ENCODE measurements at regions not wholly inside any gene's neighbourhood (a gene's known extent, or its start where the extent isn't known, plus 50 kb on each side); places are given as distances from the start of the nearest gene placed in this dataset.
"Not testable (repeated sequence)": the region's sequence is repeated elsewhere in the genome, so short reads cannot be mapped to it uniquely, and the experiment has no call there.

DNA sequence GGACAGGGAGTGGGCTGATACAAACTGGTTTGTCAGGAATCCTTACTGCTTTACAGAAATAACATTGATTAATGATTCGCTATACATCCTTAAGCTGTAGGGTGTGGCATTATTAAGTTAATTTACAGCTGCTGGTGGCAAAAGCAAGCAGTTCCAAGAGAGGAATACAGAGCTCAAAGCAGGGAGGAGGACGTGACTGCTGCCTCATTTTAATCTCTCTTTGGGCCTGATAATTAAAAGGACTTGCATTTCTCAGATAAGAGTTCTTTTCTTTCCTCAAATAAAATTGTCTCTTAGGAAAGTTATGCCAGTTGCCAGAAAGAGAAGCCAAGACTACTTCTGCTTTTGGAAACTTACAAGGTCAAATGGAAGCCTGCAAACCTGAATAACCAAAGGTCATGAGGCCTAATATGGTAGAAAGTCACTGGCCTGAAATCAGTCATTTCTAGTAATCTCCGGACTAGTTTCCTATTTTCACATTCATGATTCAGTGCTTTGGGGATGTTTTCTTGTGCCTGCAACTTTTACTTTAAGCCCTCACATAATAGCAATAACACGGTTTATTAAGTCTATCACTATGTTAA lies 426.2 kb upstream of the SPATA31A3 start:
- DNase-seq; H3K36me3 ChIP-seq; H3K27ac ChIP-seq; intact Hi-C loops (cut with DNase I); H3K4me1 ChIP-seq; H3K27me3 ChIP-seq; H3K9me3 ChIP-seq; H3K4me3 ChIP-seq: not testable (repeated sequence)
- WGBS, 2 donors, result no CpG with 5 or more reads among the region's 4 CpGs
- peak in 6 of 8 donors; percentile 4 to 53 (median 36) for ATAC-seq

DNA sequence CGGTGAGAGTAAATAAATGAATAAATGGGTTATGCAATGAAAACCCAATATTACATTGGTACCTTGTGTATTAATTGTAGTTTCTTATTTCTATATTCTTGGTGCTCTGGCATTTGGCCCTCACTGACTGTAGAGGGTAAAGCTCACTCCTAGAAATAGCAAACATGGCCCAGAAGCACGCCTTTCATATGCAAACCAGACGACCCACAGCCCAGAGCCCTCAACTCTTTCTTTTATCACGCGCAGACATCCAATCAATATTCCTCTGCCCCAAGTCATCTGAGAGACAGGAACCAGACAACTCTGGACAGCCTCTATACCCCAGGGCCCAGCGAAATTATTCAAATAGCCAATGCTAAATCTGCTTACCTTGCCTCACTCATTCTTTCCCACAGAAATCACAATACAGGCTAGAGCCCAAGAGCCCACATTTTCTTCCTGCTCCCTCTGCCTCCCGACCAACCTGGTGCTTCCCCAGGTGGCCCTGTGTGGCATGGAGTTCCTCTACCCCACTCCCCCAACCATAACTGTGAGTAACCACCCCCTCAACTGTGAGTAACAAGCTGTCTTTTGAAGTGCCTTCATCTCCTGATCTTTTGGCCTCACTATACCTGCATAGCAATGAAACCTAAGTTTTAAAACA lies 425.1 kb upstream of the SPATA31A3 start:
- H3K4me3 ChIP-seq; DNase-seq; intact Hi-C loops (cut with DNase I); H3K36me3 ChIP-seq; ATAC-seq; H3K4me1 ChIP-seq; H3K27me3 ChIP-seq; H3K9me3 ChIP-seq; H3K27ac ChIP-seq: not testable (repeated sequence)
- WGBS, 2 donors, result 94 to 95% methylated on average over 1 of the region's 7 CpGs

DNA sequence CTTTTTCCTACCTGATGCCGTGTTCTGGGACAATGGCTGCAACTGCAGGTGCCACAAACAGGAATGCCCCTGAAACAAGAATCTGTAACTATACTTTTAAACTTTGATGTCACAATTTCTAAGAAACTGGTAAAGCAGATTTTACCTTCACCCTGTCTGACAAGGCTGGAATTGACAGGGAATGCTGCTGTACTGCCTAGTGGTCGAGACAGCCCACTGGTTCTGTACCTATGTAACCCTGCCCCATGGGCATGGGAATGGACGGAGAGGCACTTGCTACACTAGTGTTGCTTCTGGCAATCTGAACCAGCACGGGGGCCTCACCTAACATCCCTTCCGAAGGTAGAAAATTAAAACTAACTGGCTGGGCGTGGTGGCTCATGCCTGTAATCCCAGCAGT lies 424.3 kb upstream of the SPATA31A3 start:
- not testable (repeated sequence) for H3K36me3 ChIP-seq

DNA sequence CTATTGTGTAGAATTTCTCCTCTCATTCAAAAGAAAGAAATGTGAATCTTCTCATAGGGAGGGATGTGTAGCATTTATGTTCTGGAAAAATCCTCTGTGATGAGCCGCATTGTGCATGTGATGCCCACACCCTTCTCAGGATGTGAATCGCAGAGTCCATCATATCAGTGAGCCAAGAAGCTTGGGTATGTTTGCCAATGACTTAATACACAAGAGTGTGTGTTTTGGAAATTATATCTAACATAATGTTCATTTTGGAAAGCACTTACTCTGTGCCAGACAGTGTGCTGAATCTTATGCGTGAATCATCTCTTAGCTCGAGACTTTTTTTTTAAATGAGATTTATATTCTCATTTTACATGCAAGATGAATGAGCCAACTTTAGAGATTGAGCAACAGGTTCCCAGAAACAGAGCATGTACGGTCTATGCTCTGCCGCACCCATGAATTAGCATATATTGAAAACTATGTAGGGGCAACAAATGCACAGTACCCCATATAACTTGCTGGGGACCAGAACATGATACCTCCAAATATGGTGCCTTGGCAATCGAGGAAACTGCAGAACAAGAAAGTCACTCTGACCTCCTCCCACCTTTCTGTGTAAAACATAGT lies 418.4 kb upstream of the SPATA31A3 start:
- H3K4me3 ChIP-seq; ATAC-seq; H3K36me3 ChIP-seq; intact Hi-C loops (cut with DNase I); H3K4me1 ChIP-seq; H3K27ac ChIP-seq; H3K27me3 ChIP-seq; DNase-seq; H3K9me3 ChIP-seq: not testable (repeated sequence)
- WGBS, 2 donors, result 71 to 72% methylated on average over 3 to 4 of the region's 7 CpGs

More for the DNA sequence above, 424.3 kb upstream of the SPATA31A3 start:
- H3K4me1 ChIP-seq; intact Hi-C loops (cut with DNase I); H3K9me3 ChIP-seq; H3K27ac ChIP-seq; H3K27me3 ChIP-seq; DNase-seq; H3K4me3 ChIP-seq; ATAC-seq: not testable (repeated sequence)
- WGBS, 2 donors, result 78 to 81% methylated on average over 2 of the region's 6 CpGs

DNA sequence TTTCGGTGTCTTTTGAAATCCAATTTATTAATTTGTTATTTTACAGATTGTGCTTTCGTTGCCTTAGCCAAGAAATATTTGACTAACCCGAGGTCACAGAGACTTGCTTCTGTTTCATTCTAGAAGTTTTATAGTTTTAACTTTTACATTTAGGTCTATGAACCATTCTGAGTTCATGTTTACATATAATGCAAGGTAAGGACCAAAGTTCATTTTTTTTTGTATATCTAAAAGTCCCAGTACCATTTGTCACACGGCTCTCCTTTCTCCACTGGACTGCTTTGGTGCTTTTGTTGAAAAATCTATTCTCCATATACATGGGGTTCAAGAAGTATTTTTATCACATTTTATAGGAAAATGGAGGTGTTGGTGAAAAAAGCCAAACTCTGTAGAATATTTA lies 411.4 kb upstream of the SPATA31A3 start:
- H3K27me3 ChIP-seq; intact Hi-C loops (cut with DNase I); ATAC-seq; H3K4me3 ChIP-seq; H3K4me1 ChIP-seq; DNase-seq; H3K9me3 ChIP-seq; H3K27ac ChIP-seq; H3K36me3 ChIP-seq: not testable (repeated sequence)
- no CpG with 5 or more reads among the region's 4 CpGs for WGBS, 2 donors

DNA sequence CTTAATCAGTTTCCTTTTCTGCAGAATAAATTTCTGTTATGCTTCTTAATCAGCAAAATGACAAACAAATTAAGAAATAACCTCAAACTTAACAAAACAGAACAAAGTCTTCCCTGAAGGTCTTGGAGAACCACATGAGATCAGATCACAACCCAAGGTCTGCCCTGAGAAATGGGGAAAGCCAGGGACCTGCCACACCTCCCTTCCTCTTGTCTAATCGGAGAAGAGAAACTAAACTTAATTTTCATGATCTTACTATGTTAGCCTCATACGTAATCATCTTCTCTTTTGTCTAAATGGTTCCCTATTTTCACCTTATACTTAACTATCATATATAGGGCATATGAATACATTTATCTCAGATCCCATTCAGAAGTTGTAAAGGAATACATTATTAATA lies 405.4 kb upstream of the SPATA31A3 start:
- H3K9me3 ChIP-seq; H3K36me3 ChIP-seq; H3K27me3 ChIP-seq; H3K4me3 ChIP-seq; H3K27ac ChIP-seq; intact Hi-C loops (cut with DNase I); ATAC-seq; H3K4me1 ChIP-seq; DNase-seq: not testable (repeated sequence)
- 82 to 84% methylated on average over 2 of the region's 2 CpGs for WGBS, 2 donors

DNA sequence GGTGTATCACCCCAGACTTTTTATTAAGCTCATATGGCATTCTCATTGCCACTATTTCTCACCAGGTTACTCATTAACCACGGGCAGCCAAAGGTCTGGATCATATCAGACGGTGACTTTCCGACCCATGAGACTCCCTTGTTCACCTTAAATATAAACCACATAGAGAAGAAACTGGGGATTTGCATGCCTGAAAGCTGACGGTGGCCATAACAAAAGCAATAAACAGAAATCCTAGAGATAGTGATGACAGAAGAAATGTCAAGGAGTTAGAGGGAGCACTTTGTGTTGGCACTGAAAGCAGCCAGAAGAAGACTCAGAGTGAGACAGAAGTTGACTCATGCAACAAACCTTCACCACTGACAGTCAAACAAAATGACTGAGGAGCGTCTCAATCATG lies 402.4 kb upstream of the SPATA31A3 start:
- ATAC-seq, result peak in 1 of 8 donors; percentile 57
- H3K4me1 ChIP-seq; H3K27ac ChIP-seq; H3K27me3 ChIP-seq; H3K36me3 ChIP-seq; DNase-seq; H3K4me3 ChIP-seq; H3K9me3 ChIP-seq; intact Hi-C loops (cut with DNase I): not testable (repeated sequence)
- 57% methylated on average over 1 of the region's 5 CpGs; no CpG with 5 or more reads in 1 of the 2 donors for WGBS, 2 donors

DNA sequence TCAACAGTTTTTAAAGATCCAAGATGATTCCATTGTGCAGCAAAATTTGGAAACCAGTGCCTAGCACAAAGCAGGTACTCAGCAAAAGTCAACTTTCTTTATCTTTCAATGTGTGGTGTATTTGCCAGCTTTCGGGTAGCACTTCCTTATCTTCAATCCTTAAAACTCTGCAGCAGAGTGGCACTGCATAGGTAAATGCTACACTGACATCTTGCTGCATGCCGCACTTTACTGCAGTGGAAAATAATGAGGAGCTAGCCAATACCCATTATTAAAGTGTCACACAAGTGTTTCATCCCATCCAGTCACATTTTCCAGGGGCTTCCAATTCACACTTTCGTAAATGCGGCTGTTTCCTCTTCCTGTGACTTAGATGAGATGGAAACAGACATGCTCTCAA lies 401.7 kb upstream of the SPATA31A3 start:
- H3K36me3 ChIP-seq; H3K27ac ChIP-seq; H3K27me3 ChIP-seq; H3K4me1 ChIP-seq; H3K4me3 ChIP-seq; H3K9me3 ChIP-seq; DNase-seq; intact Hi-C loops (cut with DNase I): not testable (repeated sequence)
- 30% methylated on average over 2 of the region's 4 CpGs; no CpG with 5 or more reads in 1 of the 2 donors for WGBS, 2 donors
- peak in 1 of 8 donors; percentile 48 for ATAC-seq

DNA sequence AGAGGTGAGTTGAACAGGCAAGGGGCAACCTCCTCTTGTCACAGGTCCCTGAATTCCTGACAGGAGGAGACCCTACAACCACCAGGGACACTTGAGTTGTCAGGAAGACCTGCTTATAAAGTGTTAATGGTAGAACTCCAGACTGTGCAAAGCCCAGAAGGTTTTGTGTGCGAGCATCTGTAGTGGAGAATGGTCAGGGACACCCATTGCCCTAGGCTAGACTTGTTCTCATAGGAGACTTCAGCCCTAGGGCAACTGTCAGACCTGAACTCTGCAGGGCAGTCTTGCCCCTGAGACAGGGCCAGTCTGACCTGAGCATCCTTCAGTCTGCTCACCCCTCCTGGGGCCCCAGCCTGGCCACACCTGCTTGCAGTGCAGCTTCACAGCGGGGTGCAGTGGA lies 377.3 kb upstream of the SPATA31A3 start:
- intact Hi-C loops (cut with DNase I); H3K4me3 ChIP-seq; H3K27ac ChIP-seq; H3K4me1 ChIP-seq; H3K9me3 ChIP-seq; H3K27me3 ChIP-seq; H3K36me3 ChIP-seq; DNase-seq: not testable (repeated sequence)
- ATAC-seq, result peak in 1 of 8 donors; percentile 67
- WGBS, 2 donors, result no CpG with 5 or more reads among the region's 2 CpGs

DNA sequence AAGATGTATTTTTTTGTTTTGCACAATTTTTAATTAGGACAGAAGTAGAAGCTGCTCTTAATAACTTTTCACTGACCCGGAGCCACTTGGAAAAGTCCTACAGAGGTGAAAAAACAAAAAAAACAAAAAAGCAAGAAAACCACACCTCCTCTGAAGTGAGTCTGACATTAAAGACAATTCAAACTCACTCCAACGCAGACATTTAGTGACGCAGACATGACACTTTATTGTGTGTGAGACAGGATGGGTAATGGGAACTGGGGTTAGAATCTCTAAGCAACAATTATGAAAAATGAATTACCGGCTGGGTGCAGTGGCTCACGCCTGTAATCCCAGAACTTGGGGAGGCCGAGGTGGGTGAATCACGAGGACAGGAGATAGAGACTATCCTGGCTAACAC lies 370.0 kb upstream of the SPATA31A3 start:
- intact Hi-C loops (cut with DNase I); H3K36me3 ChIP-seq; H3K27ac ChIP-seq; H3K27me3 ChIP-seq; H3K9me3 ChIP-seq; H3K4me3 ChIP-seq; H3K4me1 ChIP-seq; ATAC-seq; DNase-seq: not testable (repeated sequence)
- no CpG with 5 or more reads among the region's 7 CpGs for WGBS, 2 donors

DNA sequence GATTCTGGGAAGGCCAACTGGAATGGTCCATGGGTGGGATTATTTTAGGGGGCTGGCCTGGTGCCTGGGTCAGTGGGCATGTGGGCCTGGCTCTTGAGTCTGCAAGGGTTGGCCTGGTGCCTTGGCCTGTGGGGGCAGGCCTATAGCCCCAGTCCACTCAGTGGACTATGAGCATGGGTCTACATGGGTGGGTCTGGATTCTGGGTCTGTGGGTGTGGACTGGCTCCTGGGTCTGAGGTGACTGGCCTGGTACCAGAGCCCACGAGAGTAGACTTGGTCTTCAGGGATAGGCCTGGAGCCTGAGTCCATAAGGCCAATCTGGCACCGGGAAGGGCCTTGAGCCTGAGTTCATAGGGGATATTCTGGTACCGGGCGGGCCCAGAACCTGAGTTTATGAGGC lies 361.6 kb upstream of the SPATA31A3 start:
- H3K27ac ChIP-seq; intact Hi-C loops (cut with DNase I): not testable (repeated sequence)
- no CpG with 5 or more reads among the region's 4 CpGs for WGBS, 2 donors

DNA sequence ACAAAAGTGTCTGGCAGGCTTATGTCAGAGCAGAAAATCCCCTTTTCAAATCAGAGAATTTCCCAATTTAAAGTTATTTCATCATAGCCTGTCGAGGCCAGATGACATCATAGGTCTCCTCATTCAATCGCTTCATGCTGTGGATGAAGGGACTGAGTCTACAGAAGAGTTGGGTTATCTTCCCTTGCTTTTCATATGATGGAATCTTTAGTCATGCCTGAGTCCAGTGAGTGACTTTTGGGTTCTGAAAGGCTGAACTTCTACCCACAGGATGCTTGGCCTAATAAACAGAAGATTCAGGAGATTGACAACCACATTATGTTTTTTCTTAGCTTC lies 357.0 kb upstream of the SPATA31A3 start:
- ATAC-seq; H3K36me3 ChIP-seq; DNase-seq; H3K9me3 ChIP-seq; H3K27ac ChIP-seq; H3K4me3 ChIP-seq; H3K27me3 ChIP-seq; H3K4me1 ChIP-seq; intact Hi-C loops (cut with DNase I): not testable (repeated sequence)
- WGBS, 2 donors, result no CpG with 5 or more reads among the region's 2 CpGs

More for the DNA sequence above, 361.6 kb upstream of the SPATA31A3 start:
- not testable (repeated sequence) for H3K4me1 ChIP-seq, H3K36me3 ChIP-seq, H3K4me3 ChIP-seq, H3K27me3 ChIP-seq, H3K9me3 ChIP-seq, DNase-seq
- ATAC-seq, result peak in 3 of 8 donors; percentile 29 to 59 (median 33)
